ENCODE measurements at regions not wholly inside any gene's neighbourhood (a gene's known extent, or its start where the extent isn't known, plus 50 kb on each side); places are given as distances from the start of the nearest gene placed in this dataset.

DNA sequence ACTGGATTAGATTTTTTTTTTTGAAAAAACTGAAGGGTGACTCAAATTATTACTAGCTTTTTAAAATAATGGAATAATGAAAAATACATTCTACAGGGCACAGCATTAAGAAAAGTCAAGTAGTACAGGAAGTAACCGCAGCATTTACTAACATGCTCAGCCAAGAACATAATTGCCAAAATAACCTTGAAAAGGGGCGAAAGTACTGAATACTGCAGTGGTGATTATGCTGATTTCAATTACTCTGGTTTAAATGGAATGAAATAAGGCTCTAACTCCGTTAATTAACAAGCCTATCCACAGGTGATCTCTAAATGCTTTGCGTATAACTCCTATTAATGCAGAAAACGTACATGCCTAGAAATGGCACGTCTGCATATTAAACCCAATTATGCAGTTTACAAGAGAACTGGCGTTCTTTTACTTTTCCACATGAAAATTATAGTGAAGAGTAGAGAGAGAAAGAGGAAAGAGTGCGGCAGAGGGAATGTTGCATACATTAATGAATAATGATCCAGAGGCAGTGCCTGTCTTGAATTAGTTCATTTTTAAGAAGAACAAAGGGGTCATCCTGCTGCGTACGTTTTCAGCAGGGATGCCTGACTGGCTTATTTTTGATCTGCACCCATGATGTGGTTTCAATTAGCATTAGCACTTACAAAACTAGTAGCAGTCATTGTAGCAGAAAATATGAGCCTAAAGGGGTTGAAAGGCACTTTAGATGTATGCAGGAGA, 612.4 kb downstream of the NYAP2 start:
- 72 to 82% (median 81%) methylated on average over 10 of the region's 10 CpGs for WGBS, 4 donors
- TF ChIP-seq, protein P1, sequence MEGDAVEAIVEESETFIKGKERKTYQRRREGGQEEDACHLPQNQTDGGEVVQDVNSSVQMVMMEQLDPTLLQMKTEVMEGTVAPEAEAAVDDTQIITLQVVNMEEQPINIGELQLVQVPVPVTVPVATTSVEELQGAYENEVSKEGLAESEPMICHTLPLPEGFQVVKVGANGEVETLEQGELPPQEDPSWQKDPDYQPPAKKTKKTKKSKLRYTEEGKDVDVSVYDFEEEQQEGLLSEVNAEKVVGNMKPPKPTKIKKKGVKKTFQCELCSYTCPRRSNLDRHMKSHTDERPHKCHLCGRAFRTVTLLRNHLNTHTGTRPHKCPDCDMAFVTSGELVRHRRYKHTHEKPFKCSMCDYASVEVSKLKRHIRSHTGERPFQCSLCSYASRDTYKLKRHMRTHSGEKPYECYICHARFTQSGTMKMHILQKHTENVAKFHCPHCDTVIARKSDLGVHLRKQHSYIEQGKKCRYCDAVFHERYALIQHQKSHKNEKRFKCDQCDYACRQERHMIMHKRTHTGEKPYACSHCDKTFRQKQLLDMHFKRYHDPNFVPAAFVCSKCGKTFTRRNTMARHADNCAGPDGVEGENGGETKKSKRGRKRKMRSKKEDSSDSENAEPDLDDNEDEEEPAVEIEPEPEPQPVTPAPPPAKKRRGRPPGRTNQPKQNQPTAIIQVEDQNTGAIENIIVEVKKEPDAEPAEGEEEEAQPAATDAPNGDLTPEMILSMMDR (IDR thresholded peaks at IDR 0.05): no peak
- TF ChIP-seq POLR2A (IDR thresholded peaks at IDR 0.05): no peak
- no peak overlapping the region for H3K4me3 ChIP-seq
- DNase-seq: no peak
- H3K36me3 ChIP-seq (replicated peaks in 1 of 2): no peaks in the 10 kb centered on the region
- intact Hi-C loops (cut with DNase I): no loop called here
- no peak overlapping the region for H3K27ac ChIP-seq
- no peaks in the 10 kb centered on the region for H3K27me3 ChIP-seq
- H3K9me3 ChIP-seq (replicated peaks in 1 of 3): no peaks in the 10 kb centered on the region
- H3K4me1 ChIP-seq (replicated peaks in 1 of 2): no peaks in the 10 kb centered on the region

DNA sequence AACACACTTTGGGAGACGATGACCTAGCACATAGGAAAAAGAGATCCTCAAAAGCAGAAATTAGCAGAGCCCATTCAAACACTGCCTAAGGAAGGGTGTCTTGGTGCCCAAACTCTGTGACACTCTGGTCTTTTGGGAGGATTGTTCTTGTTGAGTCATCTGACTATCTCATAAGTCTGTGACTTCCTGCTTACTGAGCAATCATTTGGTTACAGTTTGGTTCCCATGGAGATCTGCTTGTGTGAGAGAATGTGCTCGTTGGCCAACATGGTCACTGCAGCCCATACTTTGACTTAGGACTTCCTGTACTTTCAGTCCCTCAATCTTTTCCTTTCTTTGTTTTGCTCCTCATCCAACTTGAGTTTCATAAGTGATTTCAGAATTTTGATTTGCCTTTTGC, 602.9 kb downstream of the NYAP2 start:
- WGBS, 4 donors: 56 to 69% (median 59%) methylated on average over 2 of the region's 2 CpGs
- peak in 5 of 7 donors; percentile 23 to 58 (median 26) for DNase-seq
- peak overlapping the region in 3 of 5 donors; percentile 22 to 40 (median 32) for H3K27ac ChIP-seq
- intact Hi-C loops (cut with DNase I): no loop called here
- no peak overlapping the region for H3K4me3 ChIP-seq
- no peaks in the 10 kb centered on the region for H3K4me1 ChIP-seq (replicated peaks in 1 of 2)
- no peaks in the 10 kb centered on the region for H3K9me3 ChIP-seq (replicated peaks in 1 of 3)
- TF ChIP-seq, protein P1 (IDR thresholded peaks at IDR 0.05): no peak
- H3K36me3 ChIP-seq (replicated peaks in 1 of 2): no peaks in the 10 kb centered on the region
- no peaks in the 10 kb centered on the region for H3K27me3 ChIP-seq

DNA sequence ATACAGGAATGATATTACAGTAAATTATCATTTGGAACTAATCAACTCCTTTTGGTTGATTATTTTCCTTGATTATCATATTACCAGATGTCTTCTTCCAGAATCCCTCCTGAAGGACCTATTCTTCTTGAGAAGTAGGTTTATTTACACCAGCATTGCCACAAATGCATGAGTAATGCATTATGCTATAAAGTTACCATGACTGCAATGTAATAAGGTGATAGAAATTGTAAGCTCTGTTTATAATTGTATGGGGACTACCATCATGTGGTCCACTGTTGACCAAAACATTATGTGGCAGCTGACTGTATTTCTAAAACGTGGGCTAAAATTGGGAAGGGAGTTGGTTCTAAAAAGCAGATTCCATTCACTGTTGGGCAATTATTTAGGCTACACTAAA, 602.2 kb downstream of the NYAP2 start:
- H3K9me3 ChIP-seq (replicated peaks in 1 of 3): no peaks in the 10 kb centered on the region
- no peaks in the 10 kb centered on the region for H3K27me3 ChIP-seq
- H3K4me1 ChIP-seq (replicated peaks in 1 of 2): no peaks in the 10 kb centered on the region
- no peaks in the 10 kb centered on the region for H3K36me3 ChIP-seq (replicated peaks in 1 of 2)
- intact Hi-C loops (cut with DNase I): no loop called here
- TF ChIP-seq, protein P1 (IDR thresholded peaks at IDR 0.05): no peak
- TF ChIP-seq POLR2A (IDR thresholded peaks at IDR 0.05): no peak
- no peak overlapping the region for H3K4me3 ChIP-seq
- no peak for DNase-seq
- 58 to 71% (median 66%) methylated on average over 1 of the region's 1 CpG for WGBS, 4 donors
- peak overlapping the region in 1 of 5 donors; percentile 40 for H3K27ac ChIP-seq

DNA sequence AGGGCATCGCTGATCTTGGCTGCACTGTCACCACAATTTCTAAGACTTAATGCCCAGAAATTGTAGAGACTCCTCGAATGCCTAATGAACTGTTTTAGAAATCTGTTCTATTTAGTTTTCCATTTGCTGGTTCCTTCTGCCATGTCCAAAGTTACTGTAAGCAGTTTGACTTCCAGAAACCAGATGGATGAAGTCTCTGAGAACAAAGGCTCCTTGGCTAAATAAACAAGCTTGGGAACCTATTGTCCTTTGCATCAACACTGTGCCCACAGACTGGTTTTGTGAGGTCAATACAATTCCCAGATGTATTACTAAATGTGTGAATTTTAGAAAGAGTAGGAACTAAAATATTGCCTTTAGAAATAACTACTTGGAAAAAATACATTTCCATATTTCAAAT, 600.2 kb downstream of the NYAP2 start:
- H3K36me3 ChIP-seq (replicated peaks in 1 of 2): no peaks in the 10 kb centered on the region
- intact Hi-C loops (cut with DNase I): no loop called here
- 77 to 83% (median 80%) methylated on average over 2 of the region's 2 CpGs for WGBS, 4 donors
- no peak for DNase-seq
- no peaks in the 10 kb centered on the region for H3K4me1 ChIP-seq (replicated peaks in 1 of 2)
- no peak overlapping the region for H3K27ac ChIP-seq
- no peak overlapping the region for H3K4me3 ChIP-seq
- no peaks in the 10 kb centered on the region for H3K9me3 ChIP-seq (replicated peaks in 1 of 3)
- TF ChIP-seq POLR2A (IDR thresholded peaks at IDR 0.05): no peak
- TF ChIP-seq, protein P1 (IDR thresholded peaks at IDR 0.05): no peak
- H3K27me3 ChIP-seq: no peaks in the 10 kb centered on the region
